ENCODE measurements at regions not wholly inside any gene's neighbourhood (a gene's known extent, or its start where the extent isn't known, plus 50 kb on each side); places are given as distances from the start of the nearest gene placed in this dataset.

GRCh38 chrX:39264023-39264422 lies 462.8 kb downstream of the MID1IP1 start:
- H3K36me3 ChIP-seq (ENCODE audit: insufficient read depth, low read length): no peaks in the 10 kb centered on the region
- TF ChIP-seq RAD21 (conservative IDR thresholded peaks at IDR 0.05) (no peak), EZH2 (IDR thresholded peaks at IDR 0.05; ENCODE audit: borderline replicate concordance, insufficient read depth, low read length, poor library complexity, severe bottlenecking) (no peak), MXI1 (conservative IDR thresholded peaks at IDR 0.05; ENCODE audit: poor library complexity, severe bottlenecking) (no peak), EP300 (conservative IDR thresholded peaks at IDR 0.05; ENCODE audit: poor library complexity, severe bottlenecking) (no peak), TAF1 (IDR thresholded peaks at IDR 0.05; ENCODE audit: low read depth) (no peak), SMC3 (conservative IDR thresholded peaks at IDR 0.05; ENCODE audit: poor library complexity) (no peak), POLR2AphosphoS5 (IDR thresholded peaks at IDR 0.05) (no peak)
- TF ChIP-seq, protein P1, sequence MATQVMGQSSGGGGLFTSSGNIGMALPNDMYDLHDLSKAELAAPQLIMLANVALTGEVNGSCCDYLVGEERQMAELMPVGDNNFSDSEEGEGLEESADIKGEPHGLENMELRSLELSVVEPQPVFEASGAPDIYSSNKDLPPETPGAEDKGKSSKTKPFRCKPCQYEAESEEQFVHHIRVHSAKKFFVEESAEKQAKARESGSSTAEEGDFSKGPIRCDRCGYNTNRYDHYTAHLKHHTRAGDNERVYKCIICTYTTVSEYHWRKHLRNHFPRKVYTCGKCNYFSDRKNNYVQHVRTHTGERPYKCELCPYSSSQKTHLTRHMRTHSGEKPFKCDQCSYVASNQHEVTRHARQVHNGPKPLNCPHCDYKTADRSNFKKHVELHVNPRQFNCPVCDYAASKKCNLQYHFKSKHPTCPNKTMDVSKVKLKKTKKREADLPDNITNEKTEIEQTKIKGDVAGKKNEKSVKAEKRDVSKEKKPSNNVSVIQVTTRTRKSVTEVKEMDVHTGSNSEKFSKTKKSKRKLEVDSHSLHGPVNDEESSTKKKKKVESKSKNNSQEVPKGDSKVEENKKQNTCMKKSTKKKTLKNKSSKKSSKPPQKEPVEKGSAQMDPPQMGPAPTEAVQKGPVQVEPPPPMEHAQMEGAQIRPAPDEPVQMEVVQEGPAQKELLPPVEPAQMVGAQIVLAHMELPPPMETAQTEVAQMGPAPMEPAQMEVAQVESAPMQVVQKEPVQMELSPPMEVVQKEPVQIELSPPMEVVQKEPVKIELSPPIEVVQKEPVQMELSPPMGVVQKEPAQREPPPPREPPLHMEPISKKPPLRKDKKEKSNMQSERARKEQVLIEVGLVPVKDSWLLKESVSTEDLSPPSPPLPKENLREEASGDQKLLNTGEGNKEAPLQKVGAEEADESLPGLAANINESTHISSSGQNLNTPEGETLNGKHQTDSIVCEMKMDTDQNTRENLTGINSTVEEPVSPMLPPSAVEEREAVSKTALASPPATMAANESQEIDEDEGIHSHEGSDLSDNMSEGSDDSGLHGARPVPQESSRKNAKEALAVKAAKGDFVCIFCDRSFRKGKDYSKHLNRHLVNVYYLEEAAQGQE (IDR thresholded peaks at IDR 0.05; ENCODE audit: borderline replicate concordance): no peak
- TF ChIP-seq, protein P2, sequence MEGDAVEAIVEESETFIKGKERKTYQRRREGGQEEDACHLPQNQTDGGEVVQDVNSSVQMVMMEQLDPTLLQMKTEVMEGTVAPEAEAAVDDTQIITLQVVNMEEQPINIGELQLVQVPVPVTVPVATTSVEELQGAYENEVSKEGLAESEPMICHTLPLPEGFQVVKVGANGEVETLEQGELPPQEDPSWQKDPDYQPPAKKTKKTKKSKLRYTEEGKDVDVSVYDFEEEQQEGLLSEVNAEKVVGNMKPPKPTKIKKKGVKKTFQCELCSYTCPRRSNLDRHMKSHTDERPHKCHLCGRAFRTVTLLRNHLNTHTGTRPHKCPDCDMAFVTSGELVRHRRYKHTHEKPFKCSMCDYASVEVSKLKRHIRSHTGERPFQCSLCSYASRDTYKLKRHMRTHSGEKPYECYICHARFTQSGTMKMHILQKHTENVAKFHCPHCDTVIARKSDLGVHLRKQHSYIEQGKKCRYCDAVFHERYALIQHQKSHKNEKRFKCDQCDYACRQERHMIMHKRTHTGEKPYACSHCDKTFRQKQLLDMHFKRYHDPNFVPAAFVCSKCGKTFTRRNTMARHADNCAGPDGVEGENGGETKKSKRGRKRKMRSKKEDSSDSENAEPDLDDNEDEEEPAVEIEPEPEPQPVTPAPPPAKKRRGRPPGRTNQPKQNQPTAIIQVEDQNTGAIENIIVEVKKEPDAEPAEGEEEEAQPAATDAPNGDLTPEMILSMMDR (IDR thresholded peaks at IDR 0.05; ENCODE audit: poor library complexity, severe bottlenecking): no peak
- H3K4me2 ChIP-seq (ENCODE audit: low read length): no peak overlapping the region
- H2AFZ ChIP-seq (ENCODE audit: low read depth, low read length): no peak overlapping the region
- no peaks in the 10 kb centered on the region for H3K27me3 ChIP-seq (ENCODE audit: insufficient read depth, low read depth, low read length)
- no peaks in the 10 kb centered on the region for H3K9me3 ChIP-seq (ENCODE audit: low read length)
- H3K9me2 ChIP-seq (ENCODE audit: insufficient read depth, low read length): no peaks in the 10 kb centered on the region
- no peaks in the 10 kb centered on the region for H3K79me2 ChIP-seq (replicated peaks; ENCODE audit: insufficient read depth, low read length)
- H3K9ac ChIP-seq (ENCODE audit: low read length): no peak overlapping the region
- H4K20me1 ChIP-seq (ENCODE audit: insufficient read depth): no peaks in the 10 kb centered on the region
- no peak overlapping the region for H3K27ac ChIP-seq (ENCODE audit: low read length)
- H3F3A ChIP-seq (ENCODE audit: insufficient read depth, low read length, poor library complexity, severe bottlenecking): no peaks in the 10 kb centered on the region
- H3K4me3 ChIP-seq (ENCODE audit: low read length): no peak overlapping the region

DNA sequence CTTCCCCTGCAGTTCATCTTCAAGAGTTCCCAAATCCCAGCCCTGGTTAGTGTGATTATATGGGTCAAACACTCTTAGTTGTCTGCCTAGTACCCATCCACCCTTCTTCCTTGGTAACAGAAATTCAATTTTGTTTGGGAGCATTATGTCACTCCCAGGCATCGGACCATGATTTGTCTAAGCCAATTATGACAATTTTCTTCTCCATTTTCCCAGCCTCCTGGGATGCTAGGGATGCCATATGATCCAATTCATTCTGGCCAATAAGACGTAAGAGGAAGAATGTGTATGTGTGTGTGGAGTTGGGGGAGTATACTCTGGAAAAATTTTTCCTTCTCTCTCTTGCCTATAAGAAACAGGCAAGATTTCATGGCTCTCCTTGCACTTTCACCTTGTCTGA lies 465.9 kb downstream of the MID1IP1 start:
- H3K4me2 ChIP-seq (ENCODE audit: low read length): no peak overlapping the region
- H3K36me3 ChIP-seq (ENCODE audit: insufficient read depth, low read length): no peaks in the 10 kb centered on the region
- no peaks in the 10 kb centered on the region for H3K79me2 ChIP-seq (replicated peaks; ENCODE audit: insufficient read depth, low read length)
- no peak overlapping the region for H2AFZ ChIP-seq (ENCODE audit: low read depth, low read length)
- no peaks in the 10 kb centered on the region for H3F3A ChIP-seq (ENCODE audit: insufficient read depth, low read length, poor library complexity, severe bottlenecking)
- H3K9ac ChIP-seq (ENCODE audit: low read length): no peak overlapping the region
- H3K9me2 ChIP-seq (ENCODE audit: insufficient read depth, low read length): no peaks in the 10 kb centered on the region
- H3K27me3 ChIP-seq (ENCODE audit: insufficient read depth, low read depth, low read length): no peaks in the 10 kb centered on the region
- no peak overlapping the region for H3K4me3 ChIP-seq (ENCODE audit: low read length)
- H4K20me1 ChIP-seq (ENCODE audit: insufficient read depth): no peaks in the 10 kb centered on the region
- TF ChIP-seq MXI1 (conservative IDR thresholded peaks at IDR 0.05; ENCODE audit: poor library complexity, severe bottlenecking) (no peak), EZH2 (IDR thresholded peaks at IDR 0.05; ENCODE audit: borderline replicate concordance, insufficient read depth, low read length, poor library complexity, severe bottlenecking) (no peak), EP300 (conservative IDR thresholded peaks at IDR 0.05; ENCODE audit: poor library complexity, severe bottlenecking) (no peak), POLR2AphosphoS5 (IDR thresholded peaks at IDR 0.05) (no peak), RAD21 (conservative IDR thresholded peaks at IDR 0.05) (no peak), TAF1 (IDR thresholded peaks at IDR 0.05; ENCODE audit: low read depth) (no peak), SMC3 (conservative IDR thresholded peaks at IDR 0.05; ENCODE audit: poor library complexity) (no peak)
- TF ChIP-seq, protein P2 (IDR thresholded peaks at IDR 0.05; ENCODE audit: poor library complexity, severe bottlenecking): no peak
- TF ChIP-seq, protein P1 (IDR thresholded peaks at IDR 0.05; ENCODE audit: borderline replicate concordance): no peak
- no peak overlapping the region for H3K27ac ChIP-seq (ENCODE audit: low read length)
- no peaks in the 10 kb centered on the region for H3K9me3 ChIP-seq (ENCODE audit: low read length)
